H1 (cell line): ENCODE measurements at regions not wholly inside any gene's neighbourhood (a gene's known extent, or its start where the extent isn't known, plus 50 kb on each side); places are given as distances from the start of the nearest gene placed in this dataset.

Source experiments
- CTCF ChIA-PET: fragments of 300-600 bp; sonication (Branson Sonifier 250); formaldehyde crosslinking; loops from one replicate; lab custom pipeline; 2021; ENCODE audit not compliant: partially characterized antibody; lab: Charles Lee
- POLR2A ChIA-PET: fragments of 300-600 bp; sonication (Branson Sonifier 250); formaldehyde crosslinking; loops from one replicate; lab custom pipeline; 2021; ENCODE audit warnings: inconsistent platforms; ENCODE audit not compliant: partially characterized antibody; lab: Charles Lee
- DNase-seq, 2 experiments: peaks; one replicate each; pipeline versions ENCODE4 v3.0.0 to v3.0.0-alpha.2; 2010 to 2022; ENCODE audit warnings: low spot score in 2 of 2, low read depth in 1 of 2, mixed read lengths in 1 of 2
- FAIRE-seq: peaks from 2 replicates; lab custom pipeline; 2011; peaks lifted over from hg19 to GRCh38; lab: Jason Lieb, UNC
- H2AFZ ChIP-seq: 2 replicates; pipeline ENCODE4 v1.8.1; 2012; ENCODE audit warnings: low read length, inconsistent platforms
- H2AK5ac ChIP-seq: 2 replicates; pipeline ENCODE4 v1.6.1; 2013; ENCODE audit warnings: low read depth, low read length
- H2BK120ac ChIP-seq: replicated peaks from 2 replicates; pipeline ENCODE3; 2013; ENCODE audit warnings: low read depth, low read length, inconsistent platforms
- H2BK12ac ChIP-seq: 2 replicates; pipeline ENCODE4 v1.6.1; 2013; ENCODE audit warnings: low read depth, low read length
- H2BK15ac ChIP-seq: 2 replicates; pipeline ENCODE4 v1.6.1; 2013; ENCODE audit warnings: low read length
- H2BK20ac ChIP-seq: 2 replicates; pipeline ENCODE4 v1.6.1; 2013; ENCODE audit warnings: low read length
- H2BK5ac ChIP-seq: 2 replicates; pipeline ENCODE4 v1.6.1; 2013; ENCODE audit warnings: low read depth, low read length
- H3K14ac ChIP-seq: 2 replicates; pipeline ENCODE4 v1.6.1; 2013; ENCODE audit warnings: inconsistent platforms; ENCODE audit not compliant: insufficient read length
- H3K18ac ChIP-seq: 2 replicates; pipeline ENCODE4 v1.6.1; 2013; ENCODE audit warnings: low read length; ENCODE audit errors: extremely low read depth
- H3K23ac ChIP-seq: 2 replicates; pipeline ENCODE4 v1.6.1; 2013; ENCODE audit warnings: inconsistent platforms; ENCODE audit not compliant: insufficient read length
- H3K23me2 ChIP-seq: 2 replicates; pipeline ENCODE4 v1.6.1; 2013; ENCODE audit warnings: low read depth, low read length
- H3K27ac ChIP-seq: 2 replicates; pipeline ENCODE4 v1.6.1; 2011; ENCODE audit warnings: low read depth, low read length, inconsistent platforms
- H3K27me3 ChIP-seq, 4 experiments: replicated peaks in 1 of 4; 1 replicate in 1 of 4; 2 replicates in 3 of 4; pipeline versions ENCODE4 v1.6.1 to v1.8.1; 2011 to 2013; ENCODE audit warnings: low read length in 3 of 4, mild to moderate bottlenecking in 3 of 4, inconsistent platforms in 2 of 4, mixed read lengths in 2 of 4, moderate library complexity in 1 of 4; ENCODE audit not compliant: control insufficient read depth in 3 of 4, insufficient read depth in 3 of 4; ENCODE audit errors: extremely low read depth in 1 of 4
- H3K36me3 ChIP-seq, 4 experiments: 2 replicates each; pipeline versions ENCODE4 v1.6.1 to v1.8.1; 2011 to 2013; ENCODE audit warnings: mild to moderate bottlenecking in 4 of 4, low read length in 3 of 4, moderate library complexity in 2 of 4, control low read depth in 1 of 4, inconsistent platforms in 1 of 4; ENCODE audit not compliant: insufficient read depth in 4 of 4, control insufficient read depth in 2 of 4
- H3K4ac ChIP-seq: replicated peaks from 2 replicates; pipeline ENCODE3; 2013; ENCODE audit warnings: low read length, low read depth, mixed read lengths, inconsistent platforms; ENCODE audit not compliant: insufficient read length
- H3K4me1 ChIP-seq, 4 experiments: replicated peaks in 1 of 4; 1 replicate in 1 of 4; 2 replicates in 3 of 4; pipeline versions ENCODE4 v1.6.1 to v1.8.1; 2011 to 2013; ENCODE audit warnings: low read length in 3 of 4, inconsistent platforms in 2 of 4, mixed read lengths in 1 of 4; ENCODE audit not compliant: insufficient read depth in 4 of 4, control insufficient read depth in 3 of 4
- H3K4me2 ChIP-seq, 2 experiments: 2 replicates each; pipeline versions ENCODE4 v1.6.1 to v1.8.1; 2011 to 2013; ENCODE audit warnings: low read depth in 2 of 2, low read length in 2 of 2, control low read depth in 1 of 2, inconsistent platforms in 1 of 2, mild to moderate bottlenecking in 1 of 2; ENCODE audit not compliant: insufficient read depth in 1 of 2
- H3K4me3 ChIP-seq, 4 experiments: fragments of 200-600, 300-600 bp in 1 of 4; sonication (generic), shearing (Covaris generic), sonication (Bioruptor Twin) in 1 of 4; 2 replicates each; pipeline versions ENCODE4 v1.5.1 to v1.8.1; 2011 to 2016; ENCODE audit warnings: low read length in 4 of 4, low read depth in 3 of 4, control low read depth in 2 of 4, inconsistent platforms in 2 of 4, mild to moderate bottlenecking in 2 of 4, mixed read lengths in 1 of 4, moderate library complexity in 1 of 4; ENCODE audit not compliant: insufficient read depth in 2 of 4; ENCODE audit errors: extremely low read depth in 1 of 4
- H3K56ac ChIP-seq: replicated peaks from 2 replicates; pipeline ENCODE3; 2013; ENCODE audit warnings: low read depth, mild to moderate bottlenecking, mixed read lengths, low read length, inconsistent platforms; ENCODE audit not compliant: insufficient read length
- H3K79me1 ChIP-seq: 2 replicates; pipeline ENCODE4 v1.6.1; 2013; ENCODE audit warnings: low read depth, low read length, control low read depth
- H3K79me2 ChIP-seq, 2 experiments: 2 replicates each; pipeline versions ENCODE4 v1.6.1 to v1.8.1; 2012 to 2013; ENCODE audit warnings: low read length in 2 of 2, mild to moderate bottlenecking in 2 of 2, inconsistent platforms in 1 of 2; ENCODE audit not compliant: insufficient read depth in 2 of 2, control insufficient read depth in 1 of 2
- H3K9ac ChIP-seq, 4 experiments: replicated peaks in 1 of 4; 1 replicate in 1 of 4; 2 replicates in 3 of 4; pipeline versions ENCODE4 v1.6.1 to v1.8.1; 2011 to 2013; ENCODE audit warnings: low read depth in 3 of 4, low read length in 3 of 4, control low read depth in 2 of 4, mild to moderate bottlenecking in 2 of 4, moderate library complexity in 2 of 4, inconsistent platforms in 1 of 4; ENCODE audit errors: extremely low read depth in 1 of 4
- H3K9me3 ChIP-seq, 2 experiments: 2 replicates each; pipeline versions ENCODE4 v1.6.1 to v1.8.1; 2012 to 2013; ENCODE audit warnings: mild to moderate bottlenecking in 2 of 2, moderate library complexity in 2 of 2, control low read depth in 1 of 2, inconsistent platforms in 1 of 2, low read depth in 1 of 2, low read length in 1 of 2, mixed read lengths in 1 of 2; ENCODE audit not compliant: insufficient read depth in 2 of 2
- H4K20me1 ChIP-seq, 2 experiments: replicated peaks in 1 of 2; 2 replicates each; pipeline versions ENCODE3 to v1.8.1; 2011 to 2013; ENCODE audit warnings: inconsistent platforms in 2 of 2, low read length in 2 of 2, mild to moderate bottlenecking in 1 of 2; ENCODE audit not compliant: insufficient read depth in 2 of 2, control insufficient read depth in 1 of 2
- H4K5ac ChIP-seq: 2 replicates; pipeline ENCODE4 v1.6.1; 2013; ENCODE audit warnings: low read length, low read depth, mixed read lengths, inconsistent platforms; ENCODE audit not compliant: insufficient read length
- H4K8ac ChIP-seq: 2 replicates; pipeline ENCODE4 v1.8.0; 2013; ENCODE audit warnings: mild to moderate bottlenecking, moderate library complexity, low read length, inconsistent platforms; ENCODE audit not compliant: insufficient read depth; ENCODE audit errors: extremely low read depth
- H4K91ac ChIP-seq: replicated peaks from 2 replicates; pipeline ENCODE3; 2013; ENCODE audit warnings: low read length, mixed read lengths, inconsistent platforms; ENCODE audit not compliant: insufficient read length
- ASH2L ChIP-seq: fragments of 200-600, 300-600 bp; sonication (generic); IDR thresholded peaks from one replicate; pipeline ENCODE4 v1.7.1; 2017; ENCODE audit warnings: low read length
- ATF2 ChIP-seq: IDR thresholded peaks from 2 replicates; pipeline ENCODE4 v1.6.1; 2012; ENCODE audit warnings: low read length, inconsistent platforms
- BCL11A ChIP-seq, 2 experiments: IDR thresholded peaks; one replicate each; pipeline ENCODE4 v1.6.1; 2011; ENCODE audit warnings: low read depth in 2 of 2, low read length in 2 of 2, mild to moderate bottlenecking in 2 of 2
- CBX8 ChIP-seq: fragments of 300-800, 300-1000 bp; sonication (generic); IDR thresholded peaks from 2 replicates; pipeline ENCODE4 v1.7.1; 2016; ENCODE audit warnings: low read depth, low read length, borderline replicate concordance
- CHD1 ChIP-seq: IDR thresholded peaks from 2 replicates; pipeline ENCODE4 v1.6.1; 2012; ENCODE audit warnings: low read depth, low read length, improper control_type of control experiment
- HDAC6 ChIP-seq: IDR thresholded peaks from one replicate; pipeline ENCODE4 v1.7.1; 2012; ENCODE audit warnings: low read depth, mild to moderate bottlenecking, inconsistent platforms, low read length, moderate library complexity
- KDM1A ChIP-seq: fragments of 200-600, 300-600 bp; sonication (generic); IDR thresholded peaks from 2 replicates; pipeline ENCODE4 v1.7.1; 2016; ENCODE audit warnings: mild to moderate bottlenecking, low read length, borderline replicate concordance
- RNF2 ChIP-seq: fragments of 200-900, 300-1000 bp; sonication (generic); IDR thresholded peaks from 2 replicates; pipeline ENCODE4 v1.7.1; 2016; ENCODE audit warnings: borderline replicate concordance, low read depth, mild to moderate bottlenecking, antibody characterized with exemption, low read length; ENCODE audit not compliant: poor library complexity, severe bottlenecking; ENCODE audit errors: missing control alignments
- SIRT6 ChIP-seq: IDR thresholded peaks from one replicate; pipeline ENCODE4 v1.7.1; 2012; ENCODE audit warnings: low read length, inconsistent platforms
- SP1 ChIP-seq: IDR thresholded peaks from 2 replicates; pipeline ENCODE4 v1.6.1; 2011; ENCODE audit warnings: low read depth, low read length
- TAF1 ChIP-seq: IDR thresholded peaks from 2 replicates; pipeline ENCODE4 v1.6.1; 2011; ENCODE audit warnings: mild to moderate bottlenecking, low read depth, low read length
- TCF12 ChIP-seq: IDR thresholded peaks from 2 replicates; pipeline ENCODE4 v1.6.1; 2011; ENCODE audit warnings: low read depth, mild to moderate bottlenecking, low read length
- WGBS, 2 experiments: shearing (Covaris generic) in 1 of 2; methylation state at CpG; one replicate each; pipeline versions ENCODE4 v1.1.6 to v1.1.7; 2013 to 2015; ENCODE audit warnings: low lambda C conversion rate in 2 of 2, mixed read lengths in 2 of 2, inconsistent platforms in 1 of 2, low coverage in 1 of 2, missing lambda C conversion rate in 1 of 2; ENCODE audit not compliant: insufficient replicate concordance in 2 of 2, insufficient coverage in 1 of 2, insufficient read length in 1 of 2; ENCODE audit errors: extremely low coverage in 1 of 2, missing lambda C conversion rate in 1 of 2; 5-methylcytosine and 5-hydroxymethylcytosine counted together

- Histone ChIP-seq H3K56ac (no peak overlapping the region), H2BK12ac (no peak overlapping the region), H3K14ac (no peak overlapping the region), H3K4me1 (peaks cover 0 to 5% (median 1%) of the 10 kb centered on the region in 4 experiments; a peak in 2 of 7 replicates), H3K23ac (no peak overlapping the region), H2AFZ (no peak overlapping the region), H3K9ac (no peak overlapping the region), H2BK120ac (no peak overlapping the region), H4K91ac (no peak overlapping the region), H3K4me2 (no peak overlapping the region), H3K79me1 (no peaks in the 10 kb centered on the region), H3K9me3 (no peaks in the 10 kb centered on the region), H2BK20ac (no peak overlapping the region), H2AK5ac (no peak overlapping the region), H2BK5ac (no peak overlapping the region), H3K18ac (no peak overlapping the region), H4K8ac (no peak overlapping the region; the same call in 1 of the 2 replicates), H3K79me2 (no peaks in the 10 kb centered on the region), H3K23me2 (no peaks in the 10 kb centered on the region), H3K36me3 (no peaks in the 10 kb centered on the region), H3K4ac (no peak overlapping the region), H2BK15ac (no peak overlapping the region), H3K27ac (no peak overlapping the region), H4K20me1 (no peaks in the 10 kb centered on the region), H4K5ac (no peak overlapping the region), H3K4me3 (no peak overlapping the region), H3K27me3 (peaks cover 0 to 1% (median 0%) of the 10 kb centered on the region in 4 experiments; a peak in 1 of 7 replicates)
- CTCF ChIA-PET, result interaction anchor here (0.9 to 2.0 kb wide), 4 partner anchors 9 to 21 kb away, joined by 3 to 8 read pairs (median 4); no protein-coding TSS in a partner anchor
- POLR2A ChIA-PET, result no interaction called here
- FAIRE-seq (no peak), DNase-seq (no peak)
- WGBS, 2 experiments, result 65% methylated on average over 5 of the region's 5 CpGs; no CpG with 5 or more reads in 1 of the 2 experiments
- TF ChIP-seq RNF2, result no peak
- no peak for TF ChIP-seq ASH2L
- no peak for TF ChIP-seq HDAC6
- TF ChIP-seq CHD1, result no peak
- no peak for TF ChIP-seq TCF12
- no peak for TF ChIP-seq TAF1
- TF ChIP-seq ATF2, result no peak
- no peak for TF ChIP-seq SP1
- no peak for TF ChIP-seq SIRT6
- TF ChIP-seq CBX8, result no peak
- no peak for TF ChIP-seq KDM1A
- no peak for TF ChIP-seq BCL11A (IDR thresholded peaks at IDR 0.05; ENCODE audit: low read depth in 2 of 2, low read length in 2 of 2)
These were observed 60.9 kb upstream of the ATP11B start for GRCh38 chr3:182732232-182733015.
